Esophagus muscularis mucosa (tissue), 3 donors: ENCODE measurements at regions not wholly inside any gene's neighbourhood (a gene's known extent, or its start where the extent isn't known, plus 50 kb on each side); places are given as distances from the start of the nearest gene placed in this dataset.

Experiments used
- CTCF ChIP-seq, 3 experiments: fragments of 200-600 bp in 2 of 3; fragments of 450-650 bp in 1 of 3; sonication (generic) in 2 of 3; IDR thresholded peaks; one replicate each; pipeline ENCODE4 v1.5.1; 2017 to 2019; ENCODE audit warnings: antibody characterized with exemption in 3 of 3, mild to moderate bottlenecking in 2 of 3, moderate library complexity in 1 of 3
- POLR2A ChIP-seq: fragments of 450-650 bp; IDR thresholded peaks from one replicate; pipeline ENCODE4 v1.6.1; 2017; ENCODE audit warnings: antibody characterized with exemption, moderate library complexity, mild to moderate bottlenecking, low read depth

- TF ChIP-seq CTCF (IDR thresholded peaks at IDR 0.05) (no peak), POLR2A (no peak)
Observed at GRCh38 chr16:6331770-6332169, 1000.9 kb upstream of the RBFOX1 start.
